NCI-H2107 treated with DMSO at 0.1 percent for 48 hours (cell line): ENCODE measurements at regions not wholly inside any gene's neighbourhood (a gene's known extent, or its start where the extent isn't known, plus 50 kb on each side); places are given as distances from the start of the nearest gene placed in this dataset.

Source experiments
- DNase-seq: peaks from one replicate; lab custom pipeline; 2025; ENCODE audit not compliant: unreplicated experiment; lab: John Stamatoyannopoulos, UW

DNA sequence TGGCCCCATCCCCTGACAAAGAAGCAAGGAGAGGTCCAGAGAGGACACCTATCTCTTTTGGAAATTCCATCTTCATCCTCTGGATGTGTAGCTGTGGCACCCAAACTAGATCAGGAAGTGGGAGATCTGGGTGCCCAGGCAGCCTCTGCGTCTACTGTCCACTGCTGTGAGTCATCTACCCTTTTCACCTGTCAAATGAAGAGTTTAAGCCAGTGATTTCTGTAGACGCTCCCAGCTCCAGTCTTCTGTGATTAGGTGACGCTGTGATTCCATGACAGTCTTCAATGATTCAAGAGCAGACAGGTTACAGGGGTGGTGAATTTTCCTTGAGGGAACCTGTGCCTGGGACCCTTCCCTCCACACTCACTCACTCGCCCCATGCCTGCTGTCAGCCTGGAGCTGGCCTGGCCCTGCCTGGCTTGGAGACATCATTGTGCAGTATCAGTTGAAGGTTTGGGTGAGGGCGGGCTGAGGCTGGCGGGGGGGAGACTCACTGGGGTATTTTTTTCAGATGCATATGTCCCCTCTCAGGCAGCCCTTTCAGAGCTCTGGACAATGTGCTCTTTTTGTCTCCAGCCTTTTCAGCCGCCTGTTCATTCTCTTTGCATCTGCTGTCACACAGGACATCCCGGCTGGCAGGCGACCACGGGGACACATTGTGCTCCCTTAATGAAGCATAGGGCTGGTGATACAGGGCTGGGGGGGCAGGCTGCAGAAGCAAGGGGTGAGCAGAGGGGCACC is 56.8 kb upstream of the PARP11 start:
- no peak for DNase-seq

- no peak for DNase-seq
These were observed 55.5 kb upstream of the PARP11 start for GRCh38 chr12:3928538-3929184.

- DNase-seq, result no peak
These were observed 52.4 kb upstream of the PARP11 start for GRCh38 chr12:3925621-3926020.

GRCh38 chr12:3924761-3925160 is 51.6 kb upstream of the PARP11 start:
- DNase-seq, result no peak

GRCh38 chr12:3923021-3923420 is 49.8 kb upstream of the PARP11 start:
- DNase-seq, result no peak
